VCaP (cell line): ENCODE measurements at regions not wholly inside any gene's neighbourhood (a gene's known extent, or its start where the extent isn't known, plus 50 kb on each side); places are given as distances from the start of the nearest gene placed in this dataset.

Experiments
- H3K27ac ChIP-seq: fragments of 450-650 bp; 2 replicates; pipeline ENCODE4 v1.5.1; 2017
- TF ChIP-seq, protein P1 (sequence below): fragments of 450-650 bp; conservative IDR thresholded peaks from 2 replicates; pipeline ENCODE4 v1.5.1; 2017; ENCODE audit warnings: mild to moderate bottlenecking, moderate library complexity

DNA sequence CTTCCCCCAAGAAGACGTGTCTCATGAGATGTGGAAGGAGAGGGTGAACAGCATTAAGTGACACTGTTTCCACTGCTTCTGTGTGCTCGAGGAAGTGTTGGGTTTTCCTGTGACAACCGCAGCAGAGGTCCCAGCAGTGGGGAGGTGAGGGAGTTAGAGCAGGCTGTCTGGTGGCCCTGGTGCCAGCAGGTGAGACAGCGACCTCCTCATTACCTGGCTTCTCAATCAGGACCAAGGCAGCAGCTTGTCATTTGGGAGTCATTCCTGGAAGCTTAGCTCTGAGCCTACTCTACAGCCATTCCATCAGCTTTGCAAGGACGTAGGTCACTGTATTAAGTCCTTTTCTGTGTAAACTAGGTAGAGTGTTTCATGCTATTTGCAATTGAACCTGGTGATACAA is 63.3 kb upstream of the RGMA start:
- TF ChIP-seq, protein P1, sequence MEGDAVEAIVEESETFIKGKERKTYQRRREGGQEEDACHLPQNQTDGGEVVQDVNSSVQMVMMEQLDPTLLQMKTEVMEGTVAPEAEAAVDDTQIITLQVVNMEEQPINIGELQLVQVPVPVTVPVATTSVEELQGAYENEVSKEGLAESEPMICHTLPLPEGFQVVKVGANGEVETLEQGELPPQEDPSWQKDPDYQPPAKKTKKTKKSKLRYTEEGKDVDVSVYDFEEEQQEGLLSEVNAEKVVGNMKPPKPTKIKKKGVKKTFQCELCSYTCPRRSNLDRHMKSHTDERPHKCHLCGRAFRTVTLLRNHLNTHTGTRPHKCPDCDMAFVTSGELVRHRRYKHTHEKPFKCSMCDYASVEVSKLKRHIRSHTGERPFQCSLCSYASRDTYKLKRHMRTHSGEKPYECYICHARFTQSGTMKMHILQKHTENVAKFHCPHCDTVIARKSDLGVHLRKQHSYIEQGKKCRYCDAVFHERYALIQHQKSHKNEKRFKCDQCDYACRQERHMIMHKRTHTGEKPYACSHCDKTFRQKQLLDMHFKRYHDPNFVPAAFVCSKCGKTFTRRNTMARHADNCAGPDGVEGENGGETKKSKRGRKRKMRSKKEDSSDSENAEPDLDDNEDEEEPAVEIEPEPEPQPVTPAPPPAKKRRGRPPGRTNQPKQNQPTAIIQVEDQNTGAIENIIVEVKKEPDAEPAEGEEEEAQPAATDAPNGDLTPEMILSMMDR, result no peak
- no peak overlapping the region for H3K27ac ChIP-seq

DNA sequence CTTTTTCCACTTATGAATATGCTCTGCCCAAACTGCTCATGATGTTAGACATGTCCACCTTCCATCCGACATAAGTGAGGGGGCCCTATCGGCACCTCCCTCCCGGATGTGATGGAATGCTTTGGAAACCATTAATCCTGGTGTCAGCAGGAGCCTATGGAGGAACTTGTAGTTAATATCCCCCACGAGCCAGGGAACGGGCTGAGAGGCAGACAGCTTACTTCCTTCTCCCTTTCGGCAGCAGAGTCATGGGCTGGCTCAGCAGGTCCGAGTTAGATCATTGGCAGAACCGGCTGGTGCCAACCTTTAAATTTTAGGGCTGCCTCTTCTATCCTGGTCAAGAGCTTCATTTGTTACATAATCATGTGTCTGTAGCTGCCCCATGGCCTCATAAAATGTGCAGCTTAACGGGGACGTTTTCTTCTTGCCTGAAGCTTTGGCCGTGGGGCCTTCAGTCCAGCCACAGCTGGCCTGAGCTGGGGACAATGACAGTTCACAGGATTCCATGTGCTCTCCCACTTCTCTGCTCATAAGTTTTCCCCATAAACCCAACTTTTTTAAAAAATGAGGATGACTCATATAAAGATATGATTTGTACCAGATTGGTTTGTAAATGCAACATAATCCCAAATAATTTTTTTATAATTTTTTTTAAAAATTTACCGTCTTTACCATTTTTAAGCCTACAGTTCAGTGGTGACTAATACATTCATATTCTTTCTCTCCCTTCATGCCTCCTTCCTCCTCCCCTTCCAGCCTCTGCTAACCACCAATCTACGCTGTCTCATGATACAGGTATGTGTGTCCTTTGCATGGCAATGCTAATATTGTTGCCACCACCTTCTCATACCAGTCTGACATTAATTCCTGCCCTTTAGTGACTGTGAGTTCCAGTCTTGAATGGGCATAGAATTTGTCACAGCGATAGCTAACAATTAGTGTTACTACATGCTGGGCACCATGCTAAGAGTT is 62.2 kb upstream of the RGMA start:
- no peak overlapping the region for H3K27ac ChIP-seq
- TF ChIP-seq, protein P1, result no peak

DNA sequence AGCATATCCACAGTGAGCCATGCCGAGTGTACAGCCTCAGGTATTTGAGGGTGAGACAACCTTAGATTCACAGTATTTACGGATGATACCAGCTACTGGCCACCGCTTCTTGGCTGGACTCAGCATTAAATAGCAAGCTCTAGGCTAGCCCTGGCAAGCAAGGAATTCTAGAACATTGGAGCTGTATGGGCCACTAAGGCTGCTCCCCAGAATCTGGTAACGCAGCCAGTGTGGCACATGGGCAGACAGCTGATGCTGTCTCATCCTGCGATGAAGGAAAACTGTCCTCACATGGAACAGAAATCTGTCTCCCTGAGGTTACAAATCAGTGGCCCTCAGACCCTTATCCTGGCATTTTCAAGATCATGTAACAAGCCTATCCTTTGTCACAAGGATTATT is 57.6 kb upstream of the RGMA start:
- no peak overlapping the region for H3K27ac ChIP-seq
- TF ChIP-seq, protein P1, result no peak

DNA sequence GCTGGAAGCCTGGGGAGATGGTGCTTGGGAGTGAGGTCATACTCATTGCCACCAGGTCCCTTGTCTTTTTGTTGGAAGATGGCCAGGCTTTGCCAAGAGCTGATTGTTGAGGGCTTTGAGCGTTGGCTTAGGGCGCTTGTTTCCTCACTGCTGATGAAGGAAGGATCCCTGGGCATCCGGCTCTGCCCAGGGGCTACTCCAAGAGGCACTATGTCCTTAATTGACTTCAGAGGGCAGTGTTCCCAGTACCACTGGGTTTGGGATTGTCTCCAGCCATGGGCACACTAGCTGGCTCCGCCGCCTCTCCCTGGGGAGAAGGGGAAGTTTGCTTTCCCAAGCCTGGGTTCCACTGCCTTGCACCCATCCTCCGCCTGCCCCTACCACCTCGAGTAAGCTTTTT is 57.2 kb upstream of the RGMA start:
- TF ChIP-seq, protein P1, result no peak
- H3K27ac ChIP-seq, result no peak overlapping the region

DNA sequence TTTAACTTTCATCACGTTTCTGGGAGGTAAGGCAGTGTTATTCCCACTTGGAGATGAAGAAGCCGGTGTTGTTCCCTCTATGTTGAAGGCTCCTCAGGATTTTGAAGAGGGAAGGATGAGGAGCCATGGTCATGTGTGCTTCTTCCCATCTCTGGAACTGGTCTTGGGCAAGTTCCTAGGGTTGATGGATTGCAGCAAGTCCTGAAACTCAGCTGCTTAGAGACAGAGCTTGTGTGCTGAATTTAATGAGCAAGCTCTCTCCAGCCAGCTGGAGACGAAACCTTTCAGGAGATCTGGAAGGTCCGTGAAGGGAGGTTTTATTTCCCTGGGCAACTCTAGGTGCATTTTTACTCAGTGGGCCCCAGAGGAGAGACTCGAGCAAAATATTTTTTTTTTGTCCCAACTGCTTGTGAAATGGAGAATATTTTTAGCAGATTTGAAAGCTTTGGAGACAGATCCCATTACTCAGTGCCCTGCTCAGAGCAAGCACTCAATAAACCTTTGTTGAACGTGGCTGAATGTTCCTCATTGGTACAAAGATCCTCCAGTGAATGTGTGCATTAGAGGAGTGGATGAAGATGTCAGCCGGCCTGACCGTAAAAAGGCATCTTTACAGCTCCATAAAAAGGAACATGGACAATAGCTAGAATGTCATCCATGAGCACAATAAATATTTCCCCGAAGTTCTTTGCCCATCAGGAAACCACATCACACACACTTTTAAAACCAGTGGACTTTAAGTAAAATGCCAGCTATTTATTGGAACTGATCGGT is 55.6 kb upstream of the RGMA start:
- H3K27ac ChIP-seq, result no peak overlapping the region; the same call in 1 of the 2 replicates
- TF ChIP-seq, protein P1, result no peak

DNA sequence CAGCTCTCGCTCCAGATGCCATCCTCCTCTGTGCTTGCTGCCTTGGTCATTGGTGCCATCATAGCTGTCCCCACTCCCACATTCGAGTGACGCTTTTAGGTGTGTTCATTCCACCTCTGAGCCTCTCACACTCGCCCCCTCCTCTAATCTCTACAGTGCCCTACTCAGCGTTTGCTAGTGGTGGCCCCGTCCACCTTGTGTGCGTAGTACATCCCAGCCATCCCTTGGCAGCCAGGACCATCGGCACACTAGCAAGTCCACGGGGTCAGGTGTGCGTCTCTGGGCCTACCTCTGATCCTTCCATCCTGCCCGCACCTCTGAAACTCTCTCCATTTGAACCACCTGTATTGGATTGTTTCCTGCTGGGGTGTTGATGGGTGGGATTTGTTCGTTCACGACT is 54.2 kb upstream of the RGMA start:
- TF ChIP-seq, protein P1, result no peak
- H3K27ac ChIP-seq, result no peak overlapping the region

DNA sequence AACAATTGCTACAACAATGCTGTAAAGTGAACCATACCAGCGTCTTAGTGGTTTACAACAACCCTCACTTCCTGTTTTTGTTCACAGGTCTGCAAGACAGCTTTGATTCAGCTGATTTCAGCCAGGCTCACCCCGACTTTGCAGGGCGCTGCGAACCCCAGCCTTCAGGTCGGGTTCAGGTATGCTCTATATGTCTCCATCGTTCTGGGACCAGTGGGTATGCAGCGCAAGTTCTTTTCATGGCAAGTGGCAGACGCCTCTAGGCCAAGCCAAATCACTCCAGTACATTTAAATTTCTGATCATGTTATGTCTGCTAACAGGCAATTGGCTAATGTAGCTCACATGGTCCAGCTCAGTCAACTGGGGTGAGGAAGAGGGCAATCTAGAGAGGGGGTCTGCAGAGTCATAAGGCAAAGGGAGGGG is 52.4 kb upstream of the RGMA start:
- H3K27ac ChIP-seq, result no peak overlapping the region
- TF ChIP-seq, protein P1, result no peak
